Ramos (cell line): ENCODE measurements at regions not wholly inside any gene's neighbourhood (a gene's known extent, or its start where the extent isn't known, plus 50 kb on each side); places are given as distances from the start of the nearest gene placed in this dataset.
"Not testable (repeated sequence)": the region's sequence is repeated elsewhere in the genome, so short reads cannot be mapped to it uniquely, and the experiment has no call there.

ENCODE experiments used
- in situ Hi-C: fragments of 300-500 bp; cut with MboI; formaldehyde crosslinking; loops from one replicate; pipeline ENCODE4 v1.14.3; 2022; ENCODE audit warnings: low sequenced_read_pairs; ENCODE audit not compliant: unreplicated experiment

GRCh38 chr11:67878666-67879065, 125.2 kb downstream of the UNC93B1 start:
- in situ Hi-C loops: not testable (repeated sequence)

- in situ Hi-C loops: not testable (repeated sequence)
Measured at GRCh38 chr11:67877316-67877715, 126.6 kb downstream of the UNC93B1 start.

- in situ Hi-C loops: loop anchor here (25.0 kb wide), 2 partner anchors 89 to 339 kb away; partner anchors contain the start of gene KMT5B
Measured at GRCh38 chr11:67873223-67873622, 130.7 kb downstream of the UNC93B1 start.

- in situ Hi-C loops: loop anchor here (25.0 kb wide), 2 partner anchors 91 to 341 kb away; partner anchors contain the start of gene KMT5B
Measured at GRCh38 chr11:67871168-67871567, 132.7 kb downstream of the UNC93B1 start.

- in situ Hi-C loops: loop anchor here (25.0 kb wide), 2 partner anchors 99 to 349 kb away; partner anchors contain the start of gene KMT5B
Measured at GRCh38 chr11:67862896-67863295, 141.0 kb downstream of the UNC93B1 start.

DNA sequence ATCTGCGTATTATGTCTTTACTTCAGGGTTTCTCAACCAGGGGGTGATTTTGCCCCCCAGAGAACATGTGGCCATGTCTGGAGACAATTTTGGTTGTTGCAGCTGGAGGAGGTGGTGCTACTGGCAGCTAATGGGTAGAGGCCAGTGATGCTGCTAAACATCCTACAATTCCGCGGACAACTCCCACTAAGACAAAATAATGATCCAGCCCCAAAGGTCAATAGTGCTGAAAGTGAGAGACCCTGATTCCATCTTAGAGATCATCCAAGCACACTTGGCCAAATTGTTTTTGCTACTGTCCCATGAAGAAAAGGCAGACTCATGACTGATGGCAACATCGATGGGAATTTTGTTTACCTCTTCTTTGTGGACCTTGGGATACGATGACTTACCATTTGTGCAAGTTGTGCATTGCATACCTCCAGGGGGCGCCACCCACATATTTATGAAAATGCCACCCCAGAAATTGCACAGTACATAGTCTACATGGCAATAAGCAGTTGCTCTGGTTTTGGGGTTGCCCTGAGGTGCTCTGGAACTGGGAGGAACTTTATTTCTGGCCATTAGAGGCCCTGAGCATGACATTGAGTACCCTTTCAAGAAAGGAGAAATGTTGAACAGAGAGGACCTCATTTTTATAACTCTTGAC, 144.3 kb downstream of the UNC93B1 start:
- in situ Hi-C loops: loop anchor here (25.0 kb wide), 2 partner anchors 103 to 353 kb away; partner anchors contain the start of gene KMT5B

DNA sequence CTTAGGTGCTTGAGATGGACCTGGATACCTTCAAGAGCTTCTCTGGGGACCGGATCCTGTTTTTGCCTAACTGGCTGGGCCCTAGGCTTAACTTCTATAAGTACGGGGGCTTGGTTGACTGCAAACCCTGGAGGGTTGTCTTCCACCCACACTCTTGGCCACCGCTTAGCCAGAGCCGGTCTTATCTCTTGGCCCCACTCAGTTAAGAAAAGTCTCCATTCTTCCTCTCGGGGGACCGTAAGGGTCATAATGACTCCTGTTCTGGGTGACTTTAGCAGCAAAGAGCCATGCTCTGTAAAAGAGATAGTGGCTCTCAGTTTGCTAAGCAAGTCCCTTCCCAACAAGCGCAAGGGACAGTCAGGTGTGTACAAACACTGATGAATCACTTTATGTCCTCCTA, 153.2 kb downstream of the UNC93B1 start:
- in situ Hi-C loops: loop anchor here (25.0 kb wide), 2 partner anchors 112 to 362 kb away; partner anchors contain the start of gene KMT5B

GRCh38 chr11:67849766-67850165, 154.1 kb downstream of the UNC93B1 start:
- in situ Hi-C loops: loop anchor here (25.0 kb wide), 2 partner anchors 113 to 363 kb away; partner anchors contain the start of gene KMT5B

DNA sequence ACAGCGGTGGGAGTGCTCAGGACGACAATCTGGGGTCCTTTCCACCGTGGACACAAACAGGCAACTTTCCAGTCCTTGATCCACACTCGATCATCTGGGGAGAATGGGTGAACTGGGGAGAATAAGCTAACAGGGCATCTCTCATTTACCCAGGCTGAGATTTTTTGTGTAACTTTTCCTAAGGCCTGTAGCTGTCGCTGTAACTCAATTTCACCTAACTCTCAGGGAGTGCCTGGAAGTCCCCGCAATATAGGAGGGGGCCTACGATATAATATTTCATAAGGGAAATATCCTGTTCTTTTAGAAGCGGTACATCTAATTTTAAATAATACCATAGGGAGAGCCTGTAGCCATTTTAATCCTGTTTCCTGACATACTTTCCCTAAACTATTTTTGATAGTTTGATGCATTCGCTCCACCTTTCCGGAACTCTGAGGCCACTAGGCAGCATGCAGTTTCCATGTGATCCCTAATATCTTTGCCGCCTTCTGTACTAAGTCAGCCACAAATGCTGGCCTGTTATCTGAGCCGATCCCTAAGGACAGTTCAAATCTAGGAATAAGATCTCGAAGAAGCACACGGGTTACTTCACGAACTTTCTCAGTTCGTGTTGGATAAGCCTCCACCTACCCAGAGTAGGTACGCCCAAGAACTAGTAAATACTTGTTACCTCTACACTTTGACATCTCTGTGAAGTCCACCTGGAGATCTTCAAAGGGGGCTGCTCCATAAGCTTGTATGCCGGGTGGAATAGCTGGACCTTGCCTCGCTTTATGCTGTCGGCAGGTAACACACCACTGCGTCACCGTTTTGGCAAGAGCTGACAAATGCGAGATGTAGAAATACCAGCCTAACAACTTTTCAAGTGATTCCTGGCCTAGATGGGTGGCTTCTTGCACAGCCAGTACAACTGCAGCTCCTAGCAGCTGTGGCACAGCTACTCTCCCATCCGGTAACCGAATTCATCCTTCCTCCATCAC, 155.7 kb downstream of the UNC93B1 start:
- in situ Hi-C loops: not testable (repeated sequence)

DNA sequence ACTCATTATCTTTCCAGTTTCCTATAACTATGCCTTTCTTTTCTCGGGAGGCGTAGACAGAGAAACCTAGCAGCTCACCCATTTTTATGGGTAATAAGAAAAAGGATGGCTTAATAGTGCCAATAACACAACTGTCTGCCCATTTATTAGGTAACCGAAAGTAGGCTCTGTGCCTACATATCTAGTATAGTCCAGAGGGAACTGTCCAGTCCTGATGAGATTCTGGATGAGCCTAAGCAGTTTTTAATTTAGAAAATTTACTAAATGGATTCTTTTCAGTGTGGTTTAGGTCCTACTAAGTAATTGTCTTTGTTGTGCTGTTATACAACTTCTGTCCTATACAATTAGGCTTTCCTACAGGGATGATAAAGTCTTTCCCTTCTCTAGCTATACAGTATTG, 157.6 kb downstream of the UNC93B1 start:
- in situ Hi-C loops: not testable (repeated sequence)

DNA sequence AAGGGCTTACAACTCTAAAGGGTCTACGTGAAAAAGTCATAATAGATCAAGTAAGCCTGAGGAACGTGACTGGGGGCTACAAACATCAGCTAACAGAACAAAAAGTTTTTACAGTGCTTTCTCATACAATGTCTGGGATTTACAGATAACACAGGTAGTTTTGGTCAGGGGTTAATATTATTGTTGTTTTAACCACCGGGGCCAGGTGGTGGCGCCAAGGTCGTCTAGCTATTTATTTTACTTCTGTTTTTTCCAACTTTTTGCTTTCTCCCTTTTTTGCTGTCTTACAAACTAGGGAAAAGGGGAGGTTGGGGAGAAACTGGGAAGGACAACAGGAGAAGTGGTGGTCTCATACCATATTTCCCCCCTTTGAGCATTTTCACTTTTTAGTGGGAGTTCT, 158.6 kb downstream of the UNC93B1 start:
- in situ Hi-C loops: not testable (repeated sequence)

- in situ Hi-C loops: not testable (repeated sequence)
Measured at GRCh38 chr11:67840599-67840998, 163.3 kb downstream of the UNC93B1 start.

DNA sequence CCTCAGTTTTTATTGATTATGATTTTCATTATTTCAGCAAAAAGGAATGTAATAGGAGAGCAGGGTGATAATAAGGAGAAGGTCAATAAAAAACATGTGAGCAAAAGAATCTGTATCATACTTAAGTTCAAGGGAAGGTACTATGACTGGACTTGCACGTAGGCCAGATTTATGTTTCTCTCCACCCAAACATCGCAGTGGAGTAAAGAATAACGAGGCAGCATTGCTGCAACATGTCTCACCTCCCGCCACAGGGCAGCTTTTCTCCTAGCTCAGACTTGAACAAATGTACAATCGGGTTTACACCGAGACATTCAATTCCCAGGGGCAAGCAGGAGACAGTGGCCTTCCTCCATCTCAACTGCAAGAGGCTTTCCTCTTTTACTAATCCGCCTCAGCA, 155.7 kb upstream of the ALDH3B2 start:
- in situ Hi-C loops: not testable (repeated sequence)

DNA sequence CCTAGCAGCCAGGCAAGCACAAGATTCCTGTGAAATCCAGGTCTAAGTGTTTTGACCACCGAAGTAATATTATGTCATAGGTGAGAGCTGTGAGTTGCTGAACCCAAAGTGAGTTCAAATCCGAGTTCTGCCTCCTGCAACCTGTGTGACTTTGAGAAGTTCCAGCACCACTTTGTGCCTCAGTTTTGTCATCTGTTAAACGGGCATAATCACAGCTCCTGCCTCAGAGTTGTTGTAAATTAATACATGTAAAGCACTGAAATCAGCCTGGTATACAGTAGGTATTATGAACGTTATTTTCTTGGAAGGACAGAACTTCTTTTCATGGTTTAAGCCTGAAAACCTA, 152.5 kb upstream of the ALDH3B2 start:
- in situ Hi-C loops: not testable (repeated sequence)

DNA sequence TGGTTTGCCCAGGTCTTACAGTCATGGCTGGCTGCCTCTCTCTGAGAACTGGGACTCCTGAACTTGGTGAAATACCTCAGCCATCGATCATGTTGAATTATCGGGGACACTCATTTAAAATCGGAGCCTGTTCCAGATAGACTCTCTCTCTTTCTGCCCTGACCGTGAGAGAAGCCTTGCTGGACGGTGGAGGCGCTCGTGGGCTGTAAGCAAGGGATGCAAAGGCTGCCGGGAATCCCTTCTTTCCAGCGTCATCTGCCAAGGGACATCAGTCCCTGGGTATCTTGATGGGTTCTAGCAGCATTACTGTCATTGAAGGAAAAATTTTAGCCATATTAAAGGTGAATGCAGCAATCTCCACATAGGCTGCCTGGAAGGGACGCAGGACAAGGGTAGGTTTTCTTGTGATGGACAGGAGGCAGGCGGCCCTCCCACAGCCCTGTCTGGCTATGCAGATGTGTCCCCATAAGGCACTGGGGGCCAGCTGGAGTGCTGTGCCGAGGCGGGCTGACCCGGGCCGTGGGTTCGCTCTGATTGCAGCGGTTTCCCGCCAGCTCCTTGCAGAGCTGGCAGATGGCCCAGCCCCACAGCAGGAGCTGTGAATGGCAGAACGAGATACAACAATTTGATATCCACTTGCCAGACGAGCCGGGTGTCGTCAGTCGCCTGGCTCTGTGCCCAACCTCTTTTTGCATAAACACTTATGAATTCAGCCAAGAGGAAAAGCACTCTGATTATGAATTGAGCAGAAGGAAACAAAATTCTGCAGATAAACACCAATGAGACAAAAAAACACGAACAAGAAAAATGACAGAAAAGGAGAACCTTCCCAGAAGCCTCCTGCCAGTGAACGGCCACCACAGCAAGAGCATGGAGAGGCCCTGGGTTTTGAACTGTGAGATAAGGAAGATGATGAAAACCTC, 151.9 kb upstream of the ALDH3B2 start:
- in situ Hi-C loops: not testable (repeated sequence)

- in situ Hi-C loops: not testable (repeated sequence)
Measured at GRCh38 chr11:67824861-67825260, 150.4 kb upstream of the ALDH3B2 start.

- in situ Hi-C loops: no loop called here
Measured at GRCh38 chr11:67820081-67820480, 145.7 kb upstream of the ALDH3B2 start.

DNA sequence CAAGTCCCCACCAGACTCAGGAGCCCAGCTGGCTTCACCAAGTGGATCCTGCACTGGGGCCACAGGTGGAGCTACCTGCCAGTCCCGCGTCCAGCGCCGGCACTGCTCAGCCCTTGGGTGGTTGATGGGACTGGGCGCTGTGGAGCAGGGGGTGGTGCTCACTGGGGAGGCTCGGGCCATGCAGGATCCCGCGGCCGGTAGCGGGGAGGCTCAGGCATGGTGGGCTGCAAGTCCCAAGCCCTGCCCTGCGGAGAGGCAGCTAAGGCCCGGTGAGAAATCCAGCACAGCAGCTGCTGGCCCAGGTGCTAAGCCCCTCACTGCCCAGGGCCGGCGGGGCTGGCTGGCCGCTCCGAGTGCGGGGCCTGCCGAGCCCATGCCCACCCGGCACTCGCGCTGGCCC, 143.1 kb upstream of the ALDH3B2 start:
- in situ Hi-C loops: not testable (repeated sequence)

GRCh38 chr11:67809301-67809700, 134.9 kb upstream of the ALDH3B2 start:
- in situ Hi-C loops: not testable (repeated sequence)

- in situ Hi-C loops: not testable (repeated sequence)
Measured at GRCh38 chr11:67807896-67808295, 133.5 kb upstream of the ALDH3B2 start.
